ENCODE measurements at regions not wholly inside any gene's neighbourhood (a gene's known extent, or its start where the extent isn't known, plus 50 kb on each side); places are given as distances from the start of the nearest gene placed in this dataset.
"Not testable (repeated sequence)": the region's sequence is repeated elsewhere in the genome, so short reads cannot be mapped to it uniquely, and the experiment has no call there.

GRCh38 chr9:31937737-31938136, 446.7 kb upstream of the ACO1 start:
- H3K79me1 ChIP-seq (ENCODE audit: low read length); H3K9me3 ChIP-seq (ENCODE audit: insufficient read depth, low read depth, low read length); H3K18ac ChIP-seq (ENCODE audit: low read length); H3K4me3 ChIP-seq (ENCODE audit: low read depth, low read length); H3K4ac ChIP-seq (ENCODE audit: low read depth, low read length); H2BK120ac ChIP-seq (ENCODE audit: insufficient read depth, low read length, poor library complexity); H2BK5ac ChIP-seq (ENCODE audit: low read depth, low read length, poor library complexity); H3K4me2 ChIP-seq (ENCODE audit: low read length); H2AK5ac ChIP-seq (ENCODE audit: low read length); H3K9ac ChIP-seq (ENCODE audit: low read length); DNase-seq; H2AFZ ChIP-seq (ENCODE audit: insufficient read depth, low read length, poor library complexity); H3K79me2 ChIP-seq (ENCODE audit: control insufficient read depth, insufficient read depth, low read length, poor library complexity); H3K14ac ChIP-seq (ENCODE audit: low read length); H3K23ac ChIP-seq (ENCODE audit: low read length); H3K36me3 ChIP-seq (ENCODE audit: control insufficient read depth in 1 of 2, insufficient read depth in 2 of 2, low read length in 2 of 2); H3K27ac ChIP-seq (ENCODE audit: low read depth, low read length); H4K91ac ChIP-seq (ENCODE audit: low read depth, low read length); H2BK12ac ChIP-seq (ENCODE audit: low read length); H3K27me3 ChIP-seq (ENCODE audit: insufficient read depth, low read length); H4K12ac ChIP-seq (ENCODE audit: low read depth, low read length); H3K4me1 ChIP-seq (ENCODE audit: control insufficient read depth in 1 of 2, insufficient read depth in 2 of 2, low read length in 2 of 2); H4K8ac ChIP-seq (ENCODE audit: low read depth, low read length): not testable (repeated sequence)
- WGBS (ENCODE audit: extremely low coverage, insufficient coverage, insufficient read length): no CpG with 5 or more reads among the region's 13 CpGs

- H3K79me1 ChIP-seq (ENCODE audit: low read length): no peaks in the 10 kb centered on the region
- no peak overlapping the region for H2BK12ac ChIP-seq (ENCODE audit: low read length)
- no peak overlapping the region for H3K14ac ChIP-seq (ENCODE audit: low read length)
- no peak for DNase-seq
- no peak overlapping the region for H2AFZ ChIP-seq (ENCODE audit: insufficient read depth, low read length, poor library complexity)
- H3K9me3 ChIP-seq (ENCODE audit: insufficient read depth, low read depth, low read length): peaks cover 6% of the 10 kb centered on the region
- WGBS (ENCODE audit: extremely low coverage, insufficient coverage, insufficient read length): no CpG with 5 or more reads among the region's 1 CpG
- no peak overlapping the region for H4K12ac ChIP-seq (ENCODE audit: low read depth, low read length)
- no peak overlapping the region for H3K4me2 ChIP-seq (ENCODE audit: low read length)
- H3K36me3 ChIP-seq (ENCODE audit: control insufficient read depth in 1 of 2, insufficient read depth in 2 of 2, low read length in 2 of 2): no peaks in the 10 kb centered on the region
- no peak overlapping the region for H4K91ac ChIP-seq (ENCODE audit: low read depth, low read length)
- H2BK120ac ChIP-seq (ENCODE audit: insufficient read depth, low read length, poor library complexity): no peak overlapping the region
- H3K4ac ChIP-seq (ENCODE audit: low read depth, low read length): no peak overlapping the region
- no peaks in the 10 kb centered on the region for H3K4me1 ChIP-seq (ENCODE audit: control insufficient read depth in 1 of 2, insufficient read depth in 2 of 2, low read length in 2 of 2)
- H4K8ac ChIP-seq (ENCODE audit: low read depth, low read length): no peak overlapping the region
- H3K4me3 ChIP-seq (ENCODE audit: low read depth, low read length): no peak overlapping the region
- H3K79me2 ChIP-seq (ENCODE audit: control insufficient read depth, insufficient read depth, low read length, poor library complexity): no peaks in the 10 kb centered on the region
- no peak overlapping the region for H3K18ac ChIP-seq (ENCODE audit: low read length)
- H2AK5ac ChIP-seq (ENCODE audit: low read length): no peak overlapping the region
- H3K27me3 ChIP-seq (ENCODE audit: insufficient read depth, low read length): no peaks in the 10 kb centered on the region
- H3K27ac ChIP-seq (ENCODE audit: low read depth, low read length): no peak overlapping the region
- no peak overlapping the region for H2BK5ac ChIP-seq (ENCODE audit: low read depth, low read length, poor library complexity)
- H3K9ac ChIP-seq (ENCODE audit: low read length): no peak overlapping the region
- H3K23ac ChIP-seq (ENCODE audit: low read length): no peak overlapping the region
Measured at GRCh38 chr9:31950756-31951155, 433.7 kb upstream of the ACO1 start.

GRCh38 chr9:31958572-31958971, 425.9 kb upstream of the ACO1 start:
- no peak overlapping the region for H2BK120ac ChIP-seq (ENCODE audit: insufficient read depth, low read length, poor library complexity)
- no peaks in the 10 kb centered on the region for H3K27me3 ChIP-seq (ENCODE audit: insufficient read depth, low read length)
- H2BK5ac ChIP-seq (ENCODE audit: low read depth, low read length, poor library complexity): no peak overlapping the region
- H3K9ac ChIP-seq (ENCODE audit: low read length): no peak overlapping the region
- H4K8ac ChIP-seq (ENCODE audit: low read depth, low read length): no peak overlapping the region
- H3K27ac ChIP-seq (ENCODE audit: low read depth, low read length): no peak overlapping the region
- no CpG with 5 or more reads among the region's 1 CpG for WGBS (ENCODE audit: extremely low coverage, insufficient coverage, insufficient read length)
- DNase-seq: no peak
- no peak overlapping the region for H3K4me2 ChIP-seq (ENCODE audit: low read length)
- no peak overlapping the region for H2AK5ac ChIP-seq (ENCODE audit: low read length)
- no peak overlapping the region for H4K91ac ChIP-seq (ENCODE audit: low read depth, low read length)
- no peak overlapping the region for H3K23ac ChIP-seq (ENCODE audit: low read length)
- H3K4me1 ChIP-seq (ENCODE audit: control insufficient read depth in 1 of 2, insufficient read depth in 2 of 2, low read length in 2 of 2): no peaks in the 10 kb centered on the region
- H3K4me3 ChIP-seq (ENCODE audit: low read depth, low read length): no peak overlapping the region
- H3K79me1 ChIP-seq (ENCODE audit: low read length): no peaks in the 10 kb centered on the region
- H3K36me3 ChIP-seq (ENCODE audit: control insufficient read depth in 1 of 2, insufficient read depth in 2 of 2, low read length in 2 of 2): no peaks in the 10 kb centered on the region
- no peak overlapping the region for H2AFZ ChIP-seq (ENCODE audit: insufficient read depth, low read length, poor library complexity)
- H3K79me2 ChIP-seq (ENCODE audit: control insufficient read depth, insufficient read depth, low read length, poor library complexity): no peaks in the 10 kb centered on the region
- no peak overlapping the region for H3K4ac ChIP-seq (ENCODE audit: low read depth, low read length)
- no peak overlapping the region for H4K12ac ChIP-seq (ENCODE audit: low read depth, low read length)
- no peak overlapping the region for H3K14ac ChIP-seq (ENCODE audit: low read length)
- H3K18ac ChIP-seq (ENCODE audit: low read length): no peak overlapping the region
- H2BK12ac ChIP-seq (ENCODE audit: low read length): no peak overlapping the region
- peaks cover 12% of the 10 kb centered on the region for H3K9me3 ChIP-seq (ENCODE audit: insufficient read depth, low read depth, low read length)

GRCh38 chr9:31969552-31969951, 414.9 kb upstream of the ACO1 start:
- WGBS (ENCODE audit: extremely low coverage, insufficient coverage, insufficient read length): no CpG with 5 or more reads among the region's 2 CpGs

More at GRCh38 chr9:31969552-31969951, 414.9 kb upstream of the ACO1 start:
- Histone ChIP-seq H3K4me1 (ENCODE audit: control insufficient read depth in 1 of 2, insufficient read depth in 2 of 2, low read length in 2 of 2) (no peaks in the 10 kb centered on the region), H3K36me3 (ENCODE audit: control insufficient read depth in 1 of 2, insufficient read depth in 2 of 2, low read length in 2 of 2) (no peaks in the 10 kb centered on the region), H3K4me3 (ENCODE audit: low read depth, low read length) (no peak overlapping the region), H4K12ac (ENCODE audit: low read depth, low read length) (no peak overlapping the region), H3K4ac (ENCODE audit: low read depth, low read length) (no peak overlapping the region), H3K27me3 (ENCODE audit: insufficient read depth, low read length) (no peaks in the 10 kb centered on the region), H2BK120ac (ENCODE audit: insufficient read depth, low read length, poor library complexity) (no peak overlapping the region), H3K14ac (ENCODE audit: low read length) (no peak overlapping the region), H2BK5ac (ENCODE audit: low read depth, low read length, poor library complexity) (no peak overlapping the region), H3K18ac (ENCODE audit: low read length) (no peak overlapping the region), H4K91ac (ENCODE audit: low read depth, low read length) (no peak overlapping the region), H2BK12ac (ENCODE audit: low read length) (no peak overlapping the region), H3K4me2 (ENCODE audit: low read length) (no peak overlapping the region), H3K79me2 (ENCODE audit: control insufficient read depth, insufficient read depth, low read length, poor library complexity) (no peaks in the 10 kb centered on the region), H3K9me3 (ENCODE audit: insufficient read depth, low read depth, low read length) (no peaks in the 10 kb centered on the region), H3K9ac (ENCODE audit: low read length) (no peak overlapping the region), H3K79me1 (ENCODE audit: low read length) (no peaks in the 10 kb centered on the region), H2AK5ac (ENCODE audit: low read length) (no peak overlapping the region), H4K8ac (ENCODE audit: low read depth, low read length) (no peak overlapping the region), H2AFZ (ENCODE audit: insufficient read depth, low read length, poor library complexity) (no peak overlapping the region), H3K23ac (ENCODE audit: low read length) (no peak overlapping the region), H3K27ac (ENCODE audit: low read depth, low read length) (no peak overlapping the region)
- no peak for DNase-seq
